GM12801 (cell line): ENCODE measurements at regions not wholly inside any gene's neighbourhood (a gene's known extent, or its start where the extent isn't known, plus 50 kb on each side); places are given as distances from the start of the nearest gene placed in this dataset.

ENCODE experiments used
- CTCF ChIP-seq: IDR thresholded peaks from one replicate; pipeline ENCODE4 v1.5.1; 2011; ENCODE audit warnings: control low read depth; ENCODE audit not compliant: insufficient read length; ENCODE audit errors: extremely low read depth

GRCh38 chr13:48790199-48790598, 136.5 kb downstream of the CYSLTR2 start:
- TF ChIP-seq CTCF, result no peak

- no peak for TF ChIP-seq CTCF
Observed at GRCh38 chr13:48790966-48791365, 137.2 kb downstream of the CYSLTR2 start.

- TF ChIP-seq CTCF, result no peak
Observed at GRCh38 chr13:48797127-48797526, 143.4 kb downstream of the CYSLTR2 start.

GRCh38 chr13:48797761-48798160, 144.0 kb downstream of the CYSLTR2 start:
- TF ChIP-seq CTCF, result no peak

GRCh38 chr13:48798180-48798579, 144.5 kb downstream of the CYSLTR2 start:
- TF ChIP-seq CTCF, result no peak

- TF ChIP-seq CTCF, result no peak
Observed at GRCh38 chr13:48801255-48801654, 147.5 kb downstream of the CYSLTR2 start.

- no peak for TF ChIP-seq CTCF
Observed at GRCh38 chr13:48804821-48805601, 151.3 kb downstream of the CYSLTR2 start.
